Stomach (tissue), 4 donors: ENCODE measurements at regions not wholly inside any gene's neighbourhood (a gene's known extent, or its start where the extent isn't known, plus 50 kb on each side); places are given as distances from the start of the nearest gene placed in this dataset.

ENCODE experiments used
- EP300 ChIP-seq: sonication (generic); formaldehyde crosslinking; IDR thresholded peaks from one replicate; pipeline ENCODE4 v1.6.1; 2017; ENCODE audit warnings: antibody characterized with exemption
- POLR2A ChIP-seq, 4 donors: fragments of 450-650 bp; IDR thresholded peaks; one replicate each; pipeline ENCODE4 v1.6.1; 2016; ENCODE audit warnings: antibody characterized with exemption in 4 of 4, control low read depth in 2 of 4, mild to moderate bottlenecking in 1 of 4, moderate library complexity in 1 of 4
- POLR2AphosphoS5 ChIP-seq, 3 donors: sonication (generic); formaldehyde crosslinking; IDR thresholded peaks; one replicate each; pipeline ENCODE4 v1.6.1; 2016; ENCODE audit warnings: antibody characterized with exemption in 3 of 3
- TF ChIP-seq, protein P1 (sequence below), 7 experiments: fragments of 450-650 bp in 4 of 7; fragments of 200-600 bp in 3 of 7; sonication (generic) in 3 of 7; IDR thresholded peaks; one replicate each; pipeline ENCODE4 v1.5.1; 2016 to 2019; ENCODE audit warnings: antibody characterized with exemption in 7 of 7, control low read depth in 2 of 7, mild to moderate bottlenecking in 1 of 7

GRCh38 chr18:7373441-7373840, 142.6 kb downstream of the LRRC30 start:
- TF ChIP-seq, protein P1, sequence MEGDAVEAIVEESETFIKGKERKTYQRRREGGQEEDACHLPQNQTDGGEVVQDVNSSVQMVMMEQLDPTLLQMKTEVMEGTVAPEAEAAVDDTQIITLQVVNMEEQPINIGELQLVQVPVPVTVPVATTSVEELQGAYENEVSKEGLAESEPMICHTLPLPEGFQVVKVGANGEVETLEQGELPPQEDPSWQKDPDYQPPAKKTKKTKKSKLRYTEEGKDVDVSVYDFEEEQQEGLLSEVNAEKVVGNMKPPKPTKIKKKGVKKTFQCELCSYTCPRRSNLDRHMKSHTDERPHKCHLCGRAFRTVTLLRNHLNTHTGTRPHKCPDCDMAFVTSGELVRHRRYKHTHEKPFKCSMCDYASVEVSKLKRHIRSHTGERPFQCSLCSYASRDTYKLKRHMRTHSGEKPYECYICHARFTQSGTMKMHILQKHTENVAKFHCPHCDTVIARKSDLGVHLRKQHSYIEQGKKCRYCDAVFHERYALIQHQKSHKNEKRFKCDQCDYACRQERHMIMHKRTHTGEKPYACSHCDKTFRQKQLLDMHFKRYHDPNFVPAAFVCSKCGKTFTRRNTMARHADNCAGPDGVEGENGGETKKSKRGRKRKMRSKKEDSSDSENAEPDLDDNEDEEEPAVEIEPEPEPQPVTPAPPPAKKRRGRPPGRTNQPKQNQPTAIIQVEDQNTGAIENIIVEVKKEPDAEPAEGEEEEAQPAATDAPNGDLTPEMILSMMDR (IDR thresholded peaks at IDR 0.05) = no peak
- no peak for TF ChIP-seq POLR2AphosphoS5 (IDR thresholded peaks at IDR 0.05)
- no peak for TF ChIP-seq EP300
- no peak for TF ChIP-seq POLR2A (IDR thresholded peaks at IDR 0.05)
